ENCODE measurements at regions not wholly inside any gene's neighbourhood (a gene's known extent, or its start where the extent isn't known, plus 50 kb on each side); places are given as distances from the start of the nearest gene placed in this dataset.
"Not testable (repeated sequence)": the region's sequence is repeated elsewhere in the genome, so short reads cannot be mapped to it uniquely, and the experiment has no call there.

DNA sequence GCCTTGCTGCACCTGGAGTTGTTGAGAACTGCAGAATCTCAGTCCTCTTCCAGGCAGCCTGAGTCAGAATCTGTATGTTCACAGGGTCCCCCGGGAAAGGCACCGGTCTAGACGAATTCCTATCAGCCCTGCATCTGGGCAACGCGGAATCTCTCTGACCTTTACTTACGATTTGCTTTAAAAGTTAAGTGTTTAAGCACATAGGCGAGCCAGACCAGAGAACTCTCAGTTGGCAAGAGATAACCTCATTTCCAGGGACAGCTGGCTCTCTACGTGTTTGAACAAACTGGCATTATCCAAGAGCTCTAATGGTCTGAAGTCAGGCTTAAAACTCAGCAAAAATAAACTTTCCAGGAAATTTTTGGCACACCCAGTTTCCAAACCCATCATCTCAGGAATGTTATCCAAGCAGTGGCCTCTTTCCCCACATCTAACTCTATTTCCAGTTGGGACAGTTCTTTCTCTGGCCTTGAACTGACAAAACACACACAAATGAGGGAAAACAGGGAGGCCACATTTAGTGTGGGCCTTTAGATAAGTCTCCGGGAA is 53.4 kb downstream of the HES1 start:
- no peak for DNase-seq (ENCODE audit: low read depth in 3 of 3)

DNA sequence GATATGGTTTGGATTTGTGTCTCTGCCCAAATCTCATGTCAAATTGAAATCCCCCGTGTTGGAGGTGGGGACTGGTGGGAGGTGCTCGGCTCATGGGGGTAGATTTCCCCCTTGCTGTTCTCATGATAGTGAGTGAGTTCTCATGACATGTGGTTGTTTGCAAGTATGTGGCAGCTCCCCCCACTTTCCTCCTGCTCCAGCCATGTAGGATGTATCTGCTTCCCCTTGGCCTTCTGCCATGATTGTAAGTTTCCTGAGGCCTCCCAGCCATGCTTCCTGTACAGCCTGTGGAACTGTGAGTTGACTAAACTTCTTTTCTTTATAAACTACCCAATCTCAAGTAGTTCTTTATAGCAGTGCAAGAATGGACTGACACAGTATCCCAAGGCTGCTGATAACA is 55.9 kb downstream of the HES1 start:
- not testable (repeated sequence) for DNase-seq (ENCODE audit: low read depth in 3 of 3)

DNA sequence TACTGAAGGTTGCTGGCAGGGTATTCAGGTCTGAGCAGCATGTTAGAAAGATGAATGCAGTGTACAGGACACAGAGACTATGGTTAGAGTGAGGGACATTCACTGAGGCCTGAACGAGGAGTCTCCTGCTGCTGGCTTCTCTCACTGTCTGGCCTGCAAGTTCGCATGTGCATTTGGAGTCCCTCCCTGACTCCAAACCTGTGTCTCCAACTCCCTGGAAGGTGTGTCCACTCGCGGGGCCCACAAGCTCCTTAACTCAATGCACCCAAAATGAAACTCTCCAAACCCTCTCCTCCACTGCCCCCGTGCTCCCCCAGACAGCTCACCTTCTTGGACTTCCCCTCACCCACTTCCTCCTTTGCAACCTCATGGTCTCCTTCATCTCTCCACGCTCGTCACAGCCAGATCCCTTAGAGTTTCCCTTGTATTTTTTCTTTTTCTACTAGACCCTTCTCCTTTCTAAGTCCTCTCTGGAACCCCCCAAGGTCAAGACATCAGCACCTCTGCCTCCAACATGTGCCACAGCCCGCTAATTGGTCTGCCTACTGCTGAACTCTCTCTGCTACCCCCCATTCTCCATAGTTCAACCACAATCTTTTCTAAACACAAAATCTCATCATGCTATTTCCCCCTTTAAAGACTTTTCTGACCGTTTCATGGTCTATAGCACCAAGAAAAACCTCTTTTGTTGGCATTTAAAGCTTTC is 58.3 kb downstream of the HES1 start:
- no peak for DNase-seq (ENCODE audit: low read depth in 3 of 3)

DNA sequence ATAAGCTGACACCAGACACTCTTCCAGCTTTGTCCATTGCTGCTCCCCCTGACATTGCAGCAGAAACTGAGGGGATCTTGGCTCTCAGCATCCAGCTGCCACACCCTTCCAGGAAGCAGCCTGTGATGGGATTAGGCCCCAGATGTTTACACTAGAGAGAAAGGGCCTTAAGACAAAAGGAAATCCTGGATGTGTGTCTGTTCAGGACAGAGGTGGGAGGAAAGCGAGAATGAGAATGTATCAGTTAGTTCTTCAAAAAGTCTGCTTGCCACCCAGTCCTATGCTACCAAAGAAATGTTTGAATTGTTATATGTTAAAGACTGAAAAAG is 58.8 kb downstream of the HES1 start:
- DNase-seq (ENCODE audit: low read depth in 3 of 3): no peak

DNA sequence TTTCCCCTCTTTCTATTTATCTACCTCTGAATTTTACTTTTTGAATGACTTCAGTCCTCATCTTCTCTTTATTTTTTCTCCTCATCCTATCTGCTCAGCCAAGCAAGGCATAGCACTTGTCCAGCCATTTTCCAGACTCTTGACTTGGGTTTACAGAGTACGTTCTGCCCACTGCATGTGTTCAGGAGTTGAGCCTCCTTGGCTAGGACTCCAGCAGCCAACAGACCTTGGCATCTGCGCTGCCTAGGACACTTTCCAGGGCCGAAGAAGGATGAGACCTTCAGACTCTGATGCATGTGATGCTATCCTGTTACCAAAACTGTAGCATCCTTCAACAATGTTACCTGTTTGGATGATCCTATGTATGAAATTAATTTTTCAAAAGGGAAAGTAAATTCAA is 59.7 kb downstream of the HES1 start:
- DNase-seq (ENCODE audit: low read depth in 3 of 3): no peak

DNA sequence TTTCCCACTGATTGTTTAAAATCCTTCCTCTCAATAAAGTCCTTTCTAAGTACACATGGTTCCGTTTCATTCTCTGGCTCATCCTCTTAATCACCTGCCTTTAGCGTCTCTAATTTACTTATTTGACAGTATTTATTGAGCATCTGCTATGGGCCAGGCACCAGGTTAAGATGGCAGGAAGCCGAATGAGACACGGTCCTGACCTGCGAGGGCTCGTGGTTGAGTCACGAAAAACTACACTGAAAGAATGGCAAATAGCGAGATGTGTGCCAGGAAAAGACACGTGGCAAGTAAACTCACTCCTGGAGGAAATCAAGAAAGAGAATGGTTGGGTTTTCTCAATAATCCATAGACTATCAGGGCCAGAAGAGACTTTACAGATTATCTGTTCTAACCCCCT is 60.9 kb downstream of the HES1 start:
- DNase-seq (ENCODE audit: low read depth in 3 of 3): no peak

DNA sequence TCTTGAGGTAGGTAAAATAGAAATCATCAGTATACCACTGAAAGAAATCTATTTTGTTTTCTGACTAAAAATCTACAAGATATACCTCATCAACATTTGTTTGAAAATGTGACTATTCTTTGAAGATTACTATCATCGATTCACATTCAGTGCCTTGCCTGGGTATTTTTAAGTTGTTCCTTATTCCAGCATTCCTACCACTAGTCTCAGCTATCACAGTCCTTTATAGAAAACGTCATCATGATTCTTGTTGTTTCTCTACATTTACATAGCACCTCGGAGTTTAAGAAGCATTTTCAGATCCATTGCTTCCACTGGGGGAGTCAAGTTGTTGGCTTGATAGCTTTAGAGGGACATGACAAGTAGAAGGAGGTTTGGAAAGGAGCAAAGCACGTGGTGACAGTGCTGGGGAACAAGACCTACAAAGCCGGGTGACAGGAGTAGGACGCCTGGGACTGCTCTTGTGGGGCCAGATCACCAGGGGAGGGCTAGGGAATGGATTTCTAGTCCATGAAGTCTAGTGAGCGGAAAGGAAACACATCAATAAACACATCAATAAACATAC is 61.5 kb downstream of the HES1 start:
- DNase-seq (ENCODE audit: low read depth in 3 of 3): no peak

DNA sequence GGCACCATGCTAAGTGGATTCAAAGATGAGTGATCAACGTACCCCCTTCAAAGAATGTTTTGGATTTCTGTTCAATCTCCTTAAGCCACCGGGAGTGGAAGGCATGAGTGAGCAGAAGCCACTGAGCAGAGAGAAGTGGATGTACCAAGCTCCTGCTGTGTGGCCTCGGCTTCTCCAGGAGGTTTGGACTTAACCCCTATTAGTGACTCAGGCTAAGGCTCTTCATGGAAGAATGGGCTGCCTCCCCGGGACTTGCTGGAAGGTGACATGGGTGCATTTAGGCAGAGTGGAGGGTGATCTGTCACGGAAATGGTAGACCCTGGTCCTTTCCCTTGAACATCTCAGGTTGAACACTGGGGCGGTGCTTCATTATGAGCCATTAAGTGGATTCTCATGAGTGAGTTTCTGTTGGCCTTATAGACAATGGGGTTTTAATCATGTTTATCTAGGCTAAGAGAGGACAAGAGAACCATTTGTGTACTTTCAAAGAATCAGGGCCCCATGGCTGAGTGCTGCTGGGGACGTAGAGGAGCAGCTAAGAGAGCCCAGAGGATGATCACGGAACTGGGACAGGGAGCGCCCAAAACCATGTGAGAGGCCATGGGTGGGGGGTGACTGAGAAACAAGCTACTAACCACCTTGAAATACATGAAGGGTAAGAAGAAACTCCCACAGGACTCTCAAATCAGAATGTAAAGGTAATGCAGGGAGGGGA is 62.2 kb downstream of the HES1 start:
- DNase-seq (ENCODE audit: low read depth in 3 of 3): no peak

DNA sequence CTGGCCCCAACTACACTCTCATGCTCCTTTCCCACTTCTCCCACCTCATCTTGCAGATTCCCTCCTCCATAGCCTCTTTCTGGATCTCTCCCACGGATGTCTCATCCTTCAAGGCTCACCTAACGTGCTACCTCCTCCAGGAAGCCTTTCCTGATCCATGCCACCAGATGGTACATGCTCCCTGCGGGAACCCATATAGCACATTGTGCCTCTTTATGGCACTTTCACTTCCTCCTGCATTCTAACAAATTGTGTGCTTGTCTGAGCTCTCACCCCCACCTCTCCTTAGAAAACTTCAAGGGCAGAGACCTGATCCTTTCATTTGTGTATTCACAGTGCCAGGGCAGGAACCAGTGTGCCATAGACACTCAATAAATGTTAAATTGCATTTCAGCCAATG is 63.0 kb downstream of the HES1 start:
- DNase-seq (ENCODE audit: low read depth in 3 of 3): no peak

DNA sequence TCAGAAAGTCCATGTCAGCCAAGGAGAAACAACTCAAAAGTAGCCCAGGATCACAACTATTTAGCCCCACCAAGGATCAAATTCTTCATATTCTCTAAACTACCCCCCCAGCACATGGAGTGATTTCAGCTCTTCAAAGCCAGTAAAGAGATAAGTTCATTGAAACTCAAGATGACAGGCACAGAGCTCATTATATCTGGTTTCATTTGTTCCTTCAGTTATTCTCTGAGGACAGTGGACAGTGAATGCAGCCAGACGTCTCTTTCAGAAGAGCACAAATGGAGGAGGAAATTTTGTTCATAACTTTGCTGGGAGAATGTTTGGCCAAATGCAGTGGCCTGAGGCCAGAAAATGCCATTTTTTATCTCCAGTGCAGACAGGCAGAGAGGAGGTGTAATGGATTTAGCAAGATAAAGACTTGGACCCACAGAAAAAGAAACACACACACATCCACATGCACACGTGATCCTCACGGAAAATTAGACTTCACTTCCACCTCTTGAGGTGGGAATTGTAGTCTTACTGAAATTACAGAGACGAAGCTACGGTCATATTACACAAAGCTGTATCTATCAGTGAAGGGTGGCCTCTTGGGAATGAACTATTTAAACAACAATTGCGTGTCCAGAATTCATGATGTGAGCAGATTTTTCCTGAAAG is 64.6 kb downstream of the HES1 start:
- no peak for DNase-seq (ENCODE audit: low read depth in 3 of 3)

DNA sequence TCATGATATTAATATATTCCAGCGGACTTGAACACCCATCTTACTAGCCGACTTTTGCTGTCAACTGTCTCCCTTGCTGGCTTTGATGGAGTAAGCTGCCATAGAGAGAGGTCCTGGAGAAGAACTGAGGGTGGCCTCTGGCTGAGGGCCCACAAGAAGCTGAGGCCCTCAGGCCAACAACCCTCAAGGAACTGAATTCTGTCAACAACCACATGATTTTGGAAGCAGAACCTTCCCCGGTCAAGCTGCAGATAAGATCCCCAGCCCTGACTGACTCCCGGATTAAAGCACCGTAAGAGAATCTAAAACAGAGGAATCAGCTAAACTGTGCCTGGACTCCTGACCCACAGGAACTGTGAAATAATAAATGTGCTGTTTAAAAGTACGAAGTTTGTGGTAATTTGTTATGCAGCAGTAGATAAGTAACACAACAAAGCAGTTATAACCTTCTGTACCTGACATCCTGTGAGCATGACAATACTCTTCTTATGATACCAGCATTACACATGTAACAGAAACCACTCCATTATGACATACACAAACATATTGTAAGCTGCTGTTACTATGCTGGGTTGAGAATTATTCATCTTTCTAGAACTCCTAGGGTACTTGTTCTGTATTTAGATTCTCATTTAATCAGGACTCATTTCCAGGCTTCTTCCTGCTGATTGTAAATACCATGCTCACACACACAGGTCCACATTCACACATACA is 66.2 kb downstream of the HES1 start:
- DNase-seq (ENCODE audit: low read depth in 3 of 3): no peak

DNA sequence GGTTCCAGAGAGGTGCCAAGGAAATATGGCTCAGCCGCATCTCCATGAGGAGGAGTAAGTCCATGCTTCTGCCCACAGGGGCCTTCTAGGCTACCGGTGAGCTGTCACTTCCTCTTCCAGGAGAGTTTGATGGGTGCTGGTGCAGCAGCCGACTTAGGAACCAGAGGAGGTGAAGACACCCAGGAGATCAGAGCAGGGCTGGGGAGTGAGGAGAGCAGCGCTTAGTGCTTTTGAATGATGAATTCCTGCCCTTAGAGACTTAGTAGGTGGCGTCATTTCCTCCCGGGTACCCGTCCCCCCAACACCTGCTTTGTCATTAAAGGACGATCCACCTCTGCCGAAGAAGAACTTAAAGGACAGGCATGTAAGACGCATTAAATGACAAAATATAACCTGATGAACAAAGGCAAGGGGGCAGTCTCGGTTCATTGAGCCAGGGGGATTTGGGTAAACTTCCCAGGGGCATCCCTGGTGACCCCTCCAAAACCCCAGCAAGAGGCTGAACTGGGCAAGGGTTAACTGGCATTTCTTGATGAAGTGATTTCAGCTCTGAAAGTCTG is 67.6 kb downstream of the HES1 start:
- DNase-seq (ENCODE audit: low read depth in 3 of 3): peak in 1 of 3 experiments; percentile 9

DNA sequence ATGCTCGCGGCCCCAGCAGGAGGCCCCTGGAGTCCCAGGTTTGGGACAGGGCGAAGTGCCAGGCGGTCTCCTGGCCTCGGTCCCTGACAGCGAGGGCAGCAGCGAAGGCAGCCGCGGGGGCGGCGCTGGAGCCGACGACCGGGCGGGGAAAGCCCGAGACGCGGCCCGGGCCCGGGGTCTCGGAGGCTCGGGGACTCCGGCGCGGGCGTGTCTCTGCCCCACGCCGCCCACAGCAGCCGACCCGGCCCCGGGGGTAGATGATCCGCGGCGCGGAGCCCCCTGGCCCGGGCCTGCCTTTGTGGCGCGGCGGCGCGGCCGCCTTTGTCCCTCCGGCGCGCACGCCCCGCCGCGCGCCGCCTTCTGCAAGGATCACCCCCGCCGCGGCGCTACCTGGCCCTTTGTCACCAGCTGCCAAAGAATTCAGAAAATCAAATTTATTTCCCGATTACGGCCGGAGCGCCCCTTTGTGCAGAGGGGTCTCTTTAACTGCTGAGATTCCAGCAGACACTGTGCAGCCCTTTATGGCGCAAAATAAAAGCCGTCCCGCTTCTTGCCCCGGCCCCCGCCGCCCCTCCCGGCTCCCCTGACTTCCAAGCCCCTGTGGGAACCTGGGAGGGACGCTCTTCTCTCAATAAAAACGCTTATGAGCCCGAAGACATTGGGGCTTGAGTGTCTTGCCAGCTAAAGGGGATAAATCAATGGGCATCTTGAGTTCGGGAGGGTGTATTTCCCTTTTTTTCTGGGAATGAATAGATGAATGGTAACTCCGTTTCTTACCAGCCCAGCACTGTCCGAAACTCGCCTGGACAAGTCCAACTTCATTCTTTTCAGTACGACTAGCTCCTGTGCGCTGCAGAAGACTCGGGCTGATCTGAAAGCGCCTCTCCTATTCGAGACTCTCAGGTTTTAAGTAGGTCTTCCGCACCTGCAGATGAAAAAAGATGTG is 68.4 kb downstream of the HES1 start:
- DNase-seq (ENCODE audit: low read depth in 3 of 3): peak in 1 of 3 experiments; percentile 8

DNA sequence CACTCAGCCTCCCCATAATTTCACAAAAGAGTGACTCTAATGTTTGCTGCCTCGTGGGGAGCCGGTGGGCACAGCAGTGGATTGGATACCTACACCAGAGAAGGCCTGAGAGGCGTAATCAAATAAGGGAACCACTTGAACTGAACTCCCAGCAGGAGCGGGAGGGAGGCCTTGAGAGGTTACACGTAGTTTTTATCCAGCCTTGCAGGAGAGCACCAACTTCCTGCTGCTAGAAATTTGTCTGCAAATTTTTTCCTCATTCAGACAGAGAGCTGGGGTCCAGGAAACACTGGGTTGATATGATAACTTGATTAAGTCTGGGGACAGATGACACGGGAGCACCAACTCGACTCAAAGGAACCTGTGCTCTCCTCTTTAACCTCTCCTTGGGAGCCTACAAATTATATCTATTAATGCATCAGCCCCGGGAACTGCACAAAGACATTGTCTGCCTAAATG is 69.8 kb downstream of the HES1 start:
- peak in 1 of 3 experiments; percentile 22 for DNase-seq (ENCODE audit: low read depth in 3 of 3)

DNA sequence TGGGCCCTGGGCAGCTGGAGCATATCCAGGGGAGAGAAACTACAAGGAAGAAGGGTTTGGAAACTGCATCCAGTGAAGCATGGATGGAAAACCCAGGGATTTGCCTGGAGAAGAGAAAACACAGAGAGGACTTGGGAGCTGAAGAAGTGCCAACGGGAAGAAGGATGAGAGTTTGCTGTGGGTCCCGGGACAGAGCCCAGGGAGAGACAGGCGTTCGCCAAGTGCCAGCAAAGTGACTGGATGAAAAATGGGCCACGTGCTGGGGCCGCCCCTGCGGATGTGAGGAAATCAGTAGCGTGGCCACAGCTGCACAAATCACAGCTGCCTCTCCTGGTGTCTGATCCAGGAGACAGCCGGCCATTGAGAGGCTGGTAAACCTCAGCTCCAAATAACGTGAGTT is 70.4 kb downstream of the HES1 start:
- no peak for DNase-seq (ENCODE audit: low read depth in 3 of 3)

DNA sequence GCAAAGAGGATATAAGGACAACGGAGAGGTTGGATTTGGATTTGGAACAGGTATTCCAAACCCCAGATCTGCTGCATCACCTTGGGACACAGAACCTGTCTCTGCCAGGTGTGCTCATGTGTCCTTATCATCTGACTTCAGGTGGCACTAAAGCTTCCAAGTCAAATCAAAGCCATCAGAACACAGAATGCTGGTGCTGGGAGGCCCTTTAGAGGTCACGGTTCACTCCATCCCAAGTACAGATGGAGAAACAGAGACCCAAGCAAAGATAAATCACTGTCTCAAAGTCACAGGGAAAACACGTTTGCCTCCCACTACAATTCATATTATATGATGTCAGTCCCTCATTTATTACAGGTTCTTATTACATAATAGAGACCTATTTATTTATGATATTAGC is 72.8 kb downstream of the HES1 start:
- DNase-seq (ENCODE audit: low read depth in 3 of 3): no peak

DNA sequence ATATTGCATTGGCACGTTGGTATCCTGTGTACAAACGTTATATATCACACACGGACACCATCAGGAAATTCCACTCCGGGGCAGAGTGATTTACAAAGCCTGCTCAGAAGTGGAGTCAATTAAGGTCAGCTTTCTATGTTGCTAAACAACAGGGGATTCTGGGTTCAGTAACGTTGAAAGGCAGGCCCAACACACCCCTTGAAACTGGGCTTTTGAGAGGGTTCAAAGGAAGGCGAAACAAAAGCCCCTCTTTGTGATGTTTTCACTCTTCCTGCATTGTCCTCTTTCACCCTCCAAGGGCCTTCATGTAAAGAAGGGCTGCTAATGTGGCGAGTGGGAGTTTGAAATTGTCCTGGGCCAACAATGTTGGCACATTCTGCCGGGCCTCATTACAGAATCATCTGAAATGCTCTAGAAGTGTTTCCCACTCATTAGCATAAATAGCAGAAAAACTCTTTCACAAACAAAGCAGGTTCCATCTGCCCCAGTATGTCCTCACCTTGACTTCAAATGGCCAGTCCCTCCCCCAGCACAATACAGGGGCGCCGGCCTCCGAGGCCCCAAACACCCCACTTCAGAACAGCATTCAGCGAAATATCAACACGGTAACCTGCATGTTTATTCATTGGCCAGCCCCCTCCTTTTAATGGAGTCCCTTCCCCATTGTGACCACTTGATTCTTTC is 76.4 kb downstream of the HES1 start:
- no peak for DNase-seq (ENCODE audit: low read depth in 3 of 3)

DNA sequence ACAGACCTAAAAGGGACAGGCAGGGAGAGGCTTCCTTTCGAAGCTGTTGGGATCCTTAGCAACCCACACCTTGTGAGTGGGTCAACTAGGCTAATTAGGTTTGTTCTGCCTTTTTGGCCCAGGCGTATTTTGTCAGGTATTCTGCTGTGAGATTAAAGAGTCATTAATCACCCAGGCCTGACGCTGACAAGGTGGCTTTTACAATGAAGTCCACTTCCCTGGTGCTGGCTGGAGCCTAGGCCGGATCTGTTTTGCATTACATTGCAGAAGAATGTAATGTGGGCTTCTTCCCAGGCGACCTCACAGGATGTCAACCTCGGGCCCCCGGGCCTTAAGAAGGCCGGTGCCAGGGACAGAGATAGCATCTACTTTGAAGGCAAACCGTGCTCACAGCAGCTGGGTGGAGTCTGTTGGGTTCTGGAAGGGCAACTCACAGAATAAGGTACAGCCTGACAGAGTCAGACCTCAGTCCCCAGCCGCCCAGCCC is 76.9 kb downstream of the HES1 start:
- no peak for DNase-seq (ENCODE audit: low read depth in 3 of 3)

DNA sequence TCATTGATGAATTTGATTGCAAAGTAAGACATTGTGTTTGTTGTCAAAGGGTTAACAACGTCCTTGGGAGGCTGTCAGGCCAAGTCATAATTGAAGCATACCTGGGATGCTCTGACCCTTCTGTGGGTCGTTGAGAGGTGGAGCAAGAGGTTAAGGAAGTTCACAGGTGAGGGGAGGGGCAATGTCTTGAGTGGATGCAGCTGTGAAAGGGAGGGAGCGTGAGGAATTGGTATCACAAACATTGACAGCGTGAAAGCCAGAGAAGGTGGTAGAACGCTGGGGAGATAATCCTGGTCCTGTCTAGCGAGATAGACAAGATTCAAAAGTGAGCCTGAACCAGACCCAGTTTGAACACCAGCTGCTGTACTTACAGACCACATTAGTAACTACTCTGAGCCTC is 79.4 kb downstream of the HES1 start:
- no peak for DNase-seq (ENCODE audit: low read depth in 3 of 3)
